ENCODE measurements at regions not wholly inside any gene's neighbourhood (a gene's known extent, or its start where the extent isn't known, plus 50 kb on each side); places are given as distances from the start of the nearest gene placed in this dataset.

DNA sequence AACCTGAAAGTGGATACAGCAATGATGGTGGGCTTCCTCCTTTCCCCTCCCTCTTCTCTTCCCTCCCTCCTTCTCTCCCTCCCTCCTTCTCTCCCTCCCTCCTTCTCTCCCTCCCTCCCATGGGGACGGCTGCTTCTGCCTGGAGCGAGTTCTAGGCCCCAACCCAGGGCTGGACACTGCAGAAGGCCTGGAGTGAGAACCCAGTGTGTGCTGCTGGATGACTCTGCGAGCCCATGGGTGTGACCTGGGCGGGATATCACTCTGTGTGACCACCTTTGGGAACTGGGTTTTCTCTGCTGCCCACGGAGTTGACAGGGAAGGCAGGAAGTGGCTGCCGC, 242.6 kb upstream of the GSE1 start:
- TF ChIP-seq, protein P1, sequence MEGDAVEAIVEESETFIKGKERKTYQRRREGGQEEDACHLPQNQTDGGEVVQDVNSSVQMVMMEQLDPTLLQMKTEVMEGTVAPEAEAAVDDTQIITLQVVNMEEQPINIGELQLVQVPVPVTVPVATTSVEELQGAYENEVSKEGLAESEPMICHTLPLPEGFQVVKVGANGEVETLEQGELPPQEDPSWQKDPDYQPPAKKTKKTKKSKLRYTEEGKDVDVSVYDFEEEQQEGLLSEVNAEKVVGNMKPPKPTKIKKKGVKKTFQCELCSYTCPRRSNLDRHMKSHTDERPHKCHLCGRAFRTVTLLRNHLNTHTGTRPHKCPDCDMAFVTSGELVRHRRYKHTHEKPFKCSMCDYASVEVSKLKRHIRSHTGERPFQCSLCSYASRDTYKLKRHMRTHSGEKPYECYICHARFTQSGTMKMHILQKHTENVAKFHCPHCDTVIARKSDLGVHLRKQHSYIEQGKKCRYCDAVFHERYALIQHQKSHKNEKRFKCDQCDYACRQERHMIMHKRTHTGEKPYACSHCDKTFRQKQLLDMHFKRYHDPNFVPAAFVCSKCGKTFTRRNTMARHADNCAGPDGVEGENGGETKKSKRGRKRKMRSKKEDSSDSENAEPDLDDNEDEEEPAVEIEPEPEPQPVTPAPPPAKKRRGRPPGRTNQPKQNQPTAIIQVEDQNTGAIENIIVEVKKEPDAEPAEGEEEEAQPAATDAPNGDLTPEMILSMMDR (conservative IDR thresholded peaks at IDR 0.05; ENCODE audit: low read depth, low read length): no peak
- TF ChIP-seq CEBPB (IDR thresholded peaks at IDR 0.05; ENCODE audit: low read depth, low read length): no peak
- no peak for TF ChIP-seq POLR2A (IDR thresholded peaks at IDR 0.05; ENCODE audit: low read depth, low read length)
- no peak for TF ChIP-seq RAD21 (IDR thresholded peaks at IDR 0.05; ENCODE audit: low read length)
- no peak for TF ChIP-seq BHLHE40 (IDR thresholded peaks at IDR 0.05; ENCODE audit: low read depth, low read length)
- no peak for TF ChIP-seq RCOR1 (IDR thresholded peaks at IDR 0.05; ENCODE audit: insufficient replicate concordance, low read length)
- TF ChIP-seq SMC3 (IDR thresholded peaks at IDR 0.05; ENCODE audit: low read depth, low read length): no peak
- no peak for TF ChIP-seq MAFK (IDR thresholded peaks at IDR 0.05; ENCODE audit: low read depth, low read length)
- no peak for TF ChIP-seq MXI1 (IDR thresholded peaks at IDR 0.05; ENCODE audit: borderline replicate concordance, low read depth, low read length)
- TF ChIP-seq RFX5 (IDR thresholded peaks at IDR 0.05; ENCODE audit: low read depth, low read length): no peak
- no peak for TF ChIP-seq FOS (IDR thresholded peaks at IDR 0.05; ENCODE audit: low read depth, low read length)

Data from IMR-90 (cell line).